KMS-11 (cell line): ENCODE measurements at regions not wholly inside any gene's neighbourhood (a gene's known extent, or its start where the extent isn't known, plus 50 kb on each side); places are given as distances from the start of the nearest gene placed in this dataset.

Source experiments
- H2AFZ ChIP-seq: fragments of 200-600 bp; sonication (generic); 2 replicates; pipeline ENCODE4 v1.6.1; 2016; ENCODE audit warnings: antibody characterized with exemption, mixed run types, low read depth
- H3K27ac ChIP-seq: fragments of 200-600 bp; sonication (generic); 2 replicates; pipeline ENCODE4 v1.6.1; 2016; ENCODE audit warnings: mild to moderate bottlenecking, mixed run types
- H3K27me3 ChIP-seq: fragments of 200-600 bp; sonication (generic); 2 replicates; pipeline ENCODE4 v1.6.1; 2017; ENCODE audit warnings: mild to moderate bottlenecking, low read depth, mixed run types, moderate library complexity; ENCODE audit not compliant: insufficient read depth
- H3K36me3 ChIP-seq: fragments of 200-600 bp; sonication (generic); 2 replicates; pipeline ENCODE4 v1.6.1; 2017; ENCODE audit warnings: mild to moderate bottlenecking, mixed run types; ENCODE audit not compliant: insufficient read depth
- H3K4me1 ChIP-seq: fragments of 200-600 bp; sonication (generic); 2 replicates; pipeline ENCODE4 v1.6.1; 2016; ENCODE audit warnings: mild to moderate bottlenecking, low read depth, mixed run types; ENCODE audit not compliant: poor library complexity, severe bottlenecking
- H3K4me2 ChIP-seq: fragments of 200-600 bp; sonication (generic); 2 replicates; pipeline ENCODE4 v1.7.0; 2016; ENCODE audit warnings: mild to moderate bottlenecking, mixed run types
- H3K4me3 ChIP-seq: fragments of 200-600 bp; sonication (generic); IDR thresholded peaks from 2 replicates; pipeline ENCODE4 v1.6.1; 2017; ENCODE audit warnings: low read depth, low read length, mixed read lengths; ENCODE audit not compliant: insufficient read depth
- H3K79me2 ChIP-seq: fragments of 200-600 bp; sonication (generic); 2 replicates; pipeline ENCODE4 v1.6.1; 2016; ENCODE audit warnings: low read depth, mixed run types; ENCODE audit not compliant: insufficient read depth
- H3K9ac ChIP-seq: fragments of 200-600 bp; sonication (generic); 2 replicates; pipeline ENCODE4 v1.6.1; 2016; ENCODE audit warnings: mild to moderate bottlenecking, mixed run types
- H4K20me1 ChIP-seq: fragments of 200-600 bp; sonication (generic); 2 replicates; pipeline ENCODE4 v1.6.1; 2016; ENCODE audit warnings: mild to moderate bottlenecking, mixed run types; ENCODE audit not compliant: insufficient read depth
- CTCF ChIP-seq: fragments of 200-600 bp; sonication (generic); conservative IDR thresholded peaks from 2 replicates; pipeline ENCODE4 v1.6.1; 2017; ENCODE audit warnings: low read depth, mild to moderate bottlenecking, antibody characterized with exemption, low read length, moderate library complexity, mixed read lengths

- no peak overlapping the region for H2AFZ ChIP-seq
- TF ChIP-seq CTCF, result no peak
- H3K4me1 ChIP-seq, result no peaks in the 10 kb centered on the region
- no peaks in the 10 kb centered on the region; the same call in 1 of the 2 replicates for H3K27me3 ChIP-seq
- no peak overlapping the region for H3K9ac ChIP-seq
- no peak overlapping the region for H3K4me3 ChIP-seq
- no peaks in the 10 kb centered on the region for H3K79me2 ChIP-seq
- no peak overlapping the region for H3K27ac ChIP-seq
- no peak overlapping the region for H3K4me2 ChIP-seq
- no peaks in the 10 kb centered on the region for H3K36me3 ChIP-seq
- H4K20me1 ChIP-seq, result no peaks in the 10 kb centered on the region
These were observed 185.3 kb downstream of the BRD1 start for GRCh38 chr22:49642331-49642730.

GRCh38 chr22:49641770-49642313 lies 185.8 kb downstream of the BRD1 start:
- Histone ChIP-seq H3K9ac (no peak overlapping the region), H2AFZ (no peak overlapping the region), H3K4me3 (no peak overlapping the region), H3K79me2 (no peaks in the 10 kb centered on the region), H3K4me1 (no peaks in the 10 kb centered on the region), H4K20me1 (no peaks in the 10 kb centered on the region), H3K27me3 (no peaks in the 10 kb centered on the region; the same call in 1 of the 2 replicates), H3K36me3 (no peaks in the 10 kb centered on the region), H3K4me2 (no peak overlapping the region), H3K27ac (no peak overlapping the region)
- TF ChIP-seq CTCF, result no peak

GRCh38 chr22:49640366-49641095 lies 187.1 kb downstream of the BRD1 start:
- no peak for TF ChIP-seq CTCF
- Histone ChIP-seq H3K36me3 (no peaks in the 10 kb centered on the region), H3K4me2 (no peak overlapping the region), H3K4me1 (no peaks in the 10 kb centered on the region), H3K9ac (no peak overlapping the region), H3K27ac (no peak overlapping the region), H3K4me3 (no peak overlapping the region), H3K27me3 (no peaks in the 10 kb centered on the region; the same call in 1 of the 2 replicates), H4K20me1 (no peaks in the 10 kb centered on the region), H3K79me2 (no peaks in the 10 kb centered on the region), H2AFZ (no peak overlapping the region)

- Histone ChIP-seq H3K4me3 (no peak overlapping the region), H3K36me3 (no peaks in the 10 kb centered on the region), H3K4me1 (no peaks in the 10 kb centered on the region), H2AFZ (no peak overlapping the region), H3K79me2 (no peaks in the 10 kb centered on the region), H4K20me1 (no peaks in the 10 kb centered on the region), H3K27ac (no peak overlapping the region), H3K9ac (no peak overlapping the region), H3K27me3 (no peaks in the 10 kb centered on the region; the same call in 1 of the 2 replicates), H3K4me2 (no peak overlapping the region)
- TF ChIP-seq CTCF, result no peak
These were observed 187.7 kb downstream of the BRD1 start for GRCh38 chr22:49639956-49640355.
